Retinal pigment epithelial cell (primary cell): ENCODE measurements at regions not wholly inside any gene's neighbourhood (a gene's known extent, or its start where the extent isn't known, plus 50 kb on each side); places are given as distances from the start of the nearest gene placed in this dataset.
"Not testable (repeated sequence)": the region's sequence is repeated elsewhere in the genome, so short reads cannot be mapped to it uniquely, and the experiment has no call there.

Source experiments
- DNase-seq: peaks from one replicate; pipeline ENCODE4 v3.0.0-alpha.2; 2010; ENCODE audit warnings: low read depth
- H3K4me3 ChIP-seq: 2 replicates; pipeline ENCODE4 v1.5.1; 2011; ENCODE audit warnings: mild to moderate bottlenecking, low read length, control low read depth, moderate library complexity
- CTCF ChIP-seq: conservative IDR thresholded peaks from 2 replicates; pipeline ENCODE4 v1.5.1; 2011; ENCODE audit warnings: low read depth, low read length, control low read depth, inconsistent platforms

GRCh38 chr10:2543142-2543886 lies 524.0 kb upstream of the PFKP start:
- TF ChIP-seq CTCF, result no peak
- no peak overlapping the region for H3K4me3 ChIP-seq
- DNase-seq, result no peak

GRCh38 chr10:2541176-2541575 lies 526.2 kb upstream of the PFKP start:
- H3K4me3 ChIP-seq, result no peak overlapping the region
- no peak for TF ChIP-seq CTCF
- no peak for DNase-seq

GRCh38 chr10:2529945-2530344 lies 537.4 kb upstream of the PFKP start:
- H3K4me3 ChIP-seq, result no peak overlapping the region
- TF ChIP-seq CTCF, result no peak
- no peak for DNase-seq

GRCh38 chr10:2525781-2526180 lies 541.6 kb upstream of the PFKP start:
- no peak overlapping the region for H3K4me3 ChIP-seq
- DNase-seq, result no peak
- no peak for TF ChIP-seq CTCF

GRCh38 chr10:2519139-2519538 lies 548.2 kb upstream of the PFKP start:
- no peak for TF ChIP-seq CTCF
- no peak overlapping the region for H3K4me3 ChIP-seq
- DNase-seq, result no peak

GRCh38 chr10:2509081-2509531 lies 558.2 kb upstream of the PFKP start:
- TF ChIP-seq CTCF, result no peak
- no peak for DNase-seq

GRCh38 chr10:2501366-2501940 lies 565.9 kb upstream of the PFKP start:
- H3K4me3 ChIP-seq, DNase-seq: not testable (repeated sequence)

More at GRCh38 chr10:2509081-2509531, 558.2 kb upstream of the PFKP start:
- H3K4me3 ChIP-seq, result no peak overlapping the region
